SK-N-SH treated with all-trans-retinoic acid at 6 μM for 48 hours (cell line): ENCODE measurements at regions not wholly inside any gene's neighbourhood (a gene's known extent, or its start where the extent isn't known, plus 50 kb on each side); places are given as distances from the start of the nearest gene placed in this dataset.

Experiments used
- ATAC-seq: fragments of 200-7000 bp; cut with Tn5 transposase; 3 replicates; pipeline ENCODE4 v1.9.1; 2020; ENCODE audit warnings: mild to moderate bottlenecking, moderate library complexity
- ARNTL ChIP-seq: fragments of 450-650 bp; formaldehyde crosslinking; IDR thresholded peaks from 2 replicates; pipeline ENCODE4 v1.5.0; 2020; ENCODE audit warnings: low read depth, mild to moderate bottlenecking, moderate library complexity, borderline replicate concordance
- CREB5 ChIP-seq: fragments of 250-450 bp; sonication (Bioruptor Pico); IDR thresholded peaks from 2 replicates; pipeline ENCODE4 v1.5.1; 2020; ENCODE audit warnings: low read depth, mild to moderate bottlenecking, moderate library complexity
- CSDC2 ChIP-seq: fragments of 250-450 bp; sonication (Bioruptor Pico); IDR thresholded peaks from 2 replicates; pipeline ENCODE4 v1.5.0; 2020; ENCODE audit warnings: mild to moderate bottlenecking, moderate library complexity
- ESRRG ChIP-seq: fragments of 250-450 bp; sonication (Bioruptor Pico); IDR thresholded peaks from 2 replicates; pipeline ENCODE4 v1.6.1; 2021; ENCODE audit warnings: mild to moderate bottlenecking
- GLIS3 ChIP-seq: fragments of 250-450 bp; sonication (Bioruptor Pico); IDR thresholded peaks from 2 replicates; pipeline ENCODE4 v1.5.0; 2020; ENCODE audit warnings: mild to moderate bottlenecking, moderate library complexity
- ISL1 ChIP-seq: fragments of 250-450 bp; sonication (Bioruptor Pico); IDR thresholded peaks from 2 replicates; pipeline ENCODE4 v2.1.2; 2022; ENCODE audit warnings: mild to moderate bottlenecking, moderate library complexity
- OSR1 ChIP-seq: fragments of 250-450 bp; sonication (Bioruptor Pico); IDR thresholded peaks from 2 replicates; pipeline ENCODE4 v1.8.0; 2022; ENCODE audit warnings: moderate library complexity, mild to moderate bottlenecking, inconsistent platforms
- PPARA ChIP-seq: fragments of 250-450 bp; sonication (Bioruptor Pico); IDR thresholded peaks from 2 replicates; pipeline ENCODE4 v1.5.0; 2020; ENCODE audit warnings: mild to moderate bottlenecking, borderline replicate concordance
- RARB ChIP-seq: fragments of 250-450 bp; sonication (Bioruptor Pico); IDR thresholded peaks from 2 replicates; pipeline ENCODE4 v1.8.0; 2021; ENCODE audit warnings: mild to moderate bottlenecking, moderate library complexity
- SNAI2 ChIP-seq: fragments of 250-450 bp; sonication (Bioruptor Pico); IDR thresholded peaks from 2 replicates; pipeline ENCODE4 v1.5.0; 2020; ENCODE audit warnings: mild to moderate bottlenecking, moderate library complexity
- TCF4 ChIP-seq: fragments of 250-450 bp; sonication (Bioruptor Pico); IDR thresholded peaks from 2 replicates; pipeline ENCODE4 v1.8.0; 2021; ENCODE audit warnings: mild to moderate bottlenecking, moderate library complexity, borderline replicate concordance
- ZC3H10 ChIP-seq: fragments of 250-450 bp; sonication (Bioruptor Pico); IDR thresholded peaks from 2 replicates; pipeline ENCODE4 v1.5.1; 2021; ENCODE audit warnings: mild to moderate bottlenecking, moderate library complexity
- ZFP3 ChIP-seq: fragments of 250-450 bp; sonication (Bioruptor Pico); IDR thresholded peaks from 2 replicates; pipeline ENCODE4 v1.5.0; 2020; ENCODE audit warnings: mild to moderate bottlenecking, moderate library complexity
- ZFP30 ChIP-seq: fragments of 450-650 bp; formaldehyde crosslinking; IDR thresholded peaks from 2 replicates; pipeline ENCODE4 v1.5.0; 2022; ENCODE audit warnings: mild to moderate bottlenecking, moderate library complexity
- ZNF565 ChIP-seq: fragments of 450-650 bp; formaldehyde crosslinking; conservative IDR thresholded peaks from 2 replicates; pipeline ENCODE4 v1.5.0; 2020; ENCODE audit warnings: low read depth, mild to moderate bottlenecking, moderate library complexity
- ZNF70 ChIP-seq: fragments of 450-650 bp; formaldehyde crosslinking; IDR thresholded peaks from 2 replicates; pipeline ENCODE4 v1.5.0; 2020; ENCODE audit warnings: mild to moderate bottlenecking, moderate library complexity
- ZNF8 ChIP-seq: fragments of 450-650 bp; formaldehyde crosslinking; IDR thresholded peaks from 2 replicates; pipeline ENCODE4 v1.5.0; 2020; ENCODE audit warnings: mild to moderate bottlenecking, moderate library complexity
- TF ChIP-seq, protein P1 (sequence below): fragments of 250-450 bp; sonication (Bioruptor Pico); IDR thresholded peaks from 2 replicates; pipeline ENCODE4 v1.8.0; 2020; ENCODE audit warnings: mild to moderate bottlenecking, moderate library complexity, borderline replicate concordance
- TF ChIP-seq, protein P2 (sequence below): fragments of 250-450 bp; sonication (Bioruptor Pico); IDR thresholded peaks from 2 replicates; pipeline ENCODE4 v1.5.0; 2020; ENCODE audit warnings: mild to moderate bottlenecking, moderate library complexity
- TF ChIP-seq, protein P3 (sequence below): fragments of 250-450 bp; sonication (Bioruptor Pico); IDR thresholded peaks from 2 replicates; pipeline ENCODE4 v1.8.0; 2021; ENCODE audit warnings: low read depth, mild to moderate bottlenecking, moderate library complexity, borderline replicate concordance

DNA sequence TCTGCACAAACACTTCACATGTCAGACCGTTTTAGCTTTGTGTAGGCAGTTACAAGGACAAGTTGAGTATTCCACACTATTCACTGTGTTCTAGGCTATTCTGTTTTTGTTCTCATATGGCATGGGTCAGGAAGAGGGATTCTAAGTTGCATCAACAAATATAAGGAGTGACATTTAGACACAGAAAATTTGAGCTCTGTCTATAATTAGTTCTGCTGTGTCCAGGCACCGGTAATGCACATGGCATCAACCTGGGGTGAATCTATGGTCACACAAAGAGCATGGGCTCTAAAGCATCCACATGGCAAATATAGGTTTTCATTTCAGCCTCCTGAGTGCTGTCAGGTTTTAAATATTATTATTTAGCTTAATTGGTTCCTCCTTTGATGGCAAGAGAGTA is 130.4 kb upstream of the PMFBP1 start:
- ATAC-seq, result peak; percentile 70
- no peak for TF ChIP-seq PPARA (CRISPR knock-in tag)
- no peak for TF ChIP-seq ZNF70 (CRISPR knock-in tag)
- no peak for TF ChIP-seq ISL1
- TF ChIP-seq CSDC2, result no peak
- TF ChIP-seq, protein P1, sequence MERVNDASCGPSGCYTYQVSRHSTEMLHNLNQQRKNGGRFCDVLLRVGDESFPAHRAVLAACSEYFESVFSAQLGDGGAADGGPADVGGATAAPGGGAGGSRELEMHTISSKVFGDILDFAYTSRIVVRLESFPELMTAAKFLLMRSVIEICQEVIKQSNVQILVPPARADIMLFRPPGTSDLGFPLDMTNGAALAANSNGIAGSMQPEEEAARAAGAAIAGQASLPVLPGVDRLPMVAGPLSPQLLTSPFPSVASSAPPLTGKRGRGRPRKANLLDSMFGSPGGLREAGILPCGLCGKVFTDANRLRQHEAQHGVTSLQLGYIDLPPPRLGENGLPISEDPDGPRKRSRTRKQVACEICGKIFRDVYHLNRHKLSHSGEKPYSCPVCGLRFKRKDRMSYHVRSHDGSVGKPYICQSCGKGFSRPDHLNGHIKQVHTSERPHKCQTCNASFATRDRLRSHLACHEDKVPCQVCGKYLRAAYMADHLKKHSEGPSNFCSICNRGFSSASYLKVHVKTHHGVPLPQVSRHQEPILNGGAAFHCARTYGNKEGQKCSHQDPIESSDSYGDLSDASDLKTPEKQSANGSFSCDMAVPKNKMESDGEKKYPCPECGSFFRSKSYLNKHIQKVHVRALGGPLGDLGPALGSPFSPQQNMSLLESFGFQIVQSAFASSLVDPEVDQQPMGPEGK (CRISPR knock-in tag), result no peak
- no peak for TF ChIP-seq GLIS3
- no peak for TF ChIP-seq RARB (CRISPR knock-in tag)
- TF ChIP-seq SNAI2 (CRISPR knock-in tag), result no peak
- no peak for TF ChIP-seq ESRRG (CRISPR knock-in tag)
- no peak for TF ChIP-seq TCF4 (CRISPR knock-in tag)
- TF ChIP-seq, protein P2, sequence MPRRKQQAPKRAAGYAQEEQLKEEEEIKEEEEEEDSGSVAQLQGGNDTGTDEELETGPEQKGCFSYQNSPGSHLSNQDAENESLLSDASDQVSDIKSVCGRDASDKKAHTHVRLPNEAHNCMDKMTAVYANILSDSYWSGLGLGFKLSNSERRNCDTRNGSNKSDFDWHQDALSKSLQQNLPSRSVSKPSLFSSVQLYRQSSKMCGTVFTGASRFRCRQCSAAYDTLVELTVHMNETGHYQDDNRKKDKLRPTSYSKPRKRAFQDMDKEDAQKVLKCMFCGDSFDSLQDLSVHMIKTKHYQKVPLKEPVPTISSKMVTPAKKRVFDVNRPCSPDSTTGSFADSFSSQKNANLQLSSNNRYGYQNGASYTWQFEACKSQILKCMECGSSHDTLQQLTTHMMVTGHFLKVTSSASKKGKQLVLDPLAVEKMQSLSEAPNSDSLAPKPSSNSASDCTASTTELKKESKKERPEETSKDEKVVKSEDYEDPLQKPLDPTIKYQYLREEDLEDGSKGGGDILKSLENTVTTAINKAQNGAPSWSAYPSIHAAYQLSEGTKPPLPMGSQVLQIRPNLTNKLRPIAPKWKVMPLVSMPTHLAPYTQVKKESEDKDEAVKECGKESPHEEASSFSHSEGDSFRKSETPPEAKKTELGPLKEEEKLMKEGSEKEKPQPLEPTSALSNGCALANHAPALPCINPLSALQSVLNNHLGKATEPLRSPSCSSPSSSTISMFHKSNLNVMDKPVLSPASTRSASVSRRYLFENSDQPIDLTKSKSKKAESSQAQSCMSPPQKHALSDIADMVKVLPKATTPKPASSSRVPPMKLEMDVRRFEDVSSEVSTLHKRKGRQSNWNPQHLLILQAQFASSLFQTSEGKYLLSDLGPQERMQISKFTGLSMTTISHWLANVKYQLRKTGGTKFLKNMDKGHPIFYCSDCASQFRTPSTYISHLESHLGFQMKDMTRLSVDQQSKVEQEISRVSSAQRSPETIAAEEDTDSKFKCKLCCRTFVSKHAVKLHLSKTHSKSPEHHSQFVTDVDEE (CRISPR knock-in tag), result no peak
- TF ChIP-seq ZC3H10 (CRISPR knock-in tag), result no peak

DNA sequence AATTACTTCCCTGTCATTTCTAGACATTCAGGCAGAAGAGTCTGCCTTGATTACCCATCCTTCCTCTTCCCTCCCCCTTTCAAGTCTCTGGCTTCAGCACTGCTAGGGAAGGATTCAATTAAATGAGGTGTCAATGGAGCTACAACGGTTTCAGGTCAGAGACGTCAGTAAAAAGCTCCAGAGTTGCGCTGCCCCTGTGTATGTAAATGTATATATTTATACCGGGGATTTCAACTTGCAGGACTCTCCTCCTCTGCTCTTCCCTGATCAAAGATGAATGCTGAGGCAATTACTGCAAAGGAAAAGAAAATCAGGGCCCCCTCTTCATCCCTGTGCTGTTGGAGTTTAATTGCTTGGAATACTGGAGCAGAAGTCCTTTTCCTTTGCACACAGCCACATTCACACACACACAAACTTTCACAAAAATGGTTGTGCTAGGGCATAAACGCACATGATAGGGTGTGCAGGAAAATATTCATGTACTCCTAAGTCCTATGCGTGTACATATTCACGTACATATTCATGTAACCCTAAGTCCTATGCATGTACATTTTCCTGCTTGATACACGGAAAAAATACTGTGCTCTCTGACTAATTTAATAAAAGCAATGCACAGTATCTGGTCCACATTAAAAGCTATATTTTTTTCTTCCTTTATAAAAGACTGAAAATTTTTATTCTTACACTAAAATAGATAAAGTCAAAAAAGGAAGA is 129.7 kb upstream of the PMFBP1 start:
- ATAC-seq, result peak; percentile 25; the same call in 2 of the 3 replicates
- TF ChIP-seq ZC3H10 (CRISPR knock-in tag) (no peak), ZFP3 (CRISPR knock-in tag) (no peak), SNAI2 (CRISPR knock-in tag) (no peak), TCF4 (CRISPR knock-in tag) (no peak)

DNA sequence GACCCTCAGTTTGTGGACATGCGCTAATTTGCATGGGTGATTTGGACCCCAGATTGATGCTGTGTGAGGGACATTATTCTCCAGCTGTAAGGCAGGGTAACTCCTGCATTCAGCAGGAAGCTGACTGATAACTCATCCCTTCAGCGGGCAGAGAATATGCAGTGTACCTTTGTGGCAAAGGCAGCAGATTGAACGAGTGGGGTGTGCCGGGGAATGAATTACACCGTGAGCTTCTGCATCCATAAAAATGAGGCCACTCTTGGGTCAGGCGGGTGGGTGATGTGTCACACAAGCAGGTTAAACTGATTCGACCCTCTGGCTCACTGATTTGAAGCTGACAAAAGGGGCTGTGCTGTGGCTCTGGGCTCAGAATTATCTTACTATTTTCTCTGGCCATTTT is 128.9 kb upstream of the PMFBP1 start:
- TF ChIP-seq ARNTL (CRISPR knock-in tag) (no peak), SNAI2 (CRISPR knock-in tag) (no peak), ZNF8 (CRISPR knock-in tag) (no peak), RARB (CRISPR knock-in tag) (no peak), OSR1 (CRISPR knock-in tag) (no peak), CREB5 (CRISPR knock-in tag) (no peak), ISL1 (no peak), ZNF70 (CRISPR knock-in tag) (no peak), ZFP3 (CRISPR knock-in tag) (no peak), ZFP30 (CRISPR knock-in tag) (no peak), CSDC2 (no peak), ZNF565 (CRISPR knock-in tag) (no peak), TCF4 (CRISPR knock-in tag) (no peak)
- TF ChIP-seq, protein P3, sequence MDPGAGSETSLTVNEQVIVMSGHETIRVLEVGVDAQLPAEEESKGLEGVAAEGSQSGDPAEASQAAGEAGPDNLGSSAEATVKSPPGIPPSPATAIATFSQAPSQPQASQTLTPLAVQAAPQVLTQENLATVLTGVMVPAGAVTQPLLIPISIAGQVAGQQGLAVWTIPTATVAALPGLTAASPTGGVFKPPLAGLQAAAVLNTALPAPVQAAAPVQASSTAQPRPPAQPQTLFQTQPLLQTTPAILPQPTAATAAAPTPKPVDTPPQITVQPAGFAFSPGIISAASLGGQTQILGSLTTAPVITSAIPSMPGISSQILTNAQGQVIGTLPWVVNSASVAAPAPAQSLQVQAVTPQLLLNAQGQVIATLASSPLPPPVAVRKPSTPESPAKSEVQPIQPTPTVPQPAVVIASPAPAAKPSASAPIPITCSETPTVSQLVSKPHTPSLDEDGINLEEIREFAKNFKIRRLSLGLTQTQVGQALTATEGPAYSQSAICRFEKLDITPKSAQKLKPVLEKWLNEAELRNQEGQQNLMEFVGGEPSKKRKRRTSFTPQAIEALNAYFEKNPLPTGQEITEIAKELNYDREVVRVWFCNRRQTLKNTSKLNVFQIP (CRISPR knock-in tag), result no peak
- TF ChIP-seq, protein P2 (CRISPR knock-in tag), result no peak
- TF ChIP-seq, all 23 proteins: peak for 0
- peak; percentile 47; the same call in 1 of the 3 replicates for ATAC-seq
